GM21717 (cell line): ENCODE measurements at regions not wholly inside any gene's neighbourhood (a gene's known extent, or its start where the extent isn't known, plus 50 kb on each side); places are given as distances from the start of the nearest gene placed in this dataset.
"Not testable (repeated sequence)": the region's sequence is repeated elsewhere in the genome, so short reads cannot be mapped to it uniquely, and the experiment has no call there.

Experiments used
- ATAC-seq: cut with Tn5 transposase; IDR thresholded peaks from one replicate; pipeline ENCODE4 v1.9.1; 2021; ENCODE audit warnings: mild to moderate bottlenecking, moderate library complexity; ENCODE audit not compliant: unreplicated experiment

GRCh38 chr15:38117781-38118180 is 134.9 kb upstream of the SPRED1 start:
- no peak for ATAC-seq

- not testable (repeated sequence) for ATAC-seq
Observed at GRCh38 chr15:38119865-38120264, 132.8 kb upstream of the SPRED1 start.

- no peak for ATAC-seq
Observed at GRCh38 chr15:38127306-38127771, 125.3 kb upstream of the SPRED1 start.

- no peak for ATAC-seq
Observed at GRCh38 chr15:38128341-38128781, 124.3 kb upstream of the SPRED1 start.

- no peak for ATAC-seq
Observed at GRCh38 chr15:38128921-38129320, 123.7 kb upstream of the SPRED1 start.

- ATAC-seq: peak; percentile 79
Observed at GRCh38 chr15:38129531-38130204, 123.0 kb upstream of the SPRED1 start.

- ATAC-seq: peak; percentile 48
Observed at GRCh38 chr15:38130205-38130567, 122.5 kb upstream of the SPRED1 start.

- ATAC-seq: peak; percentile 38
Observed at GRCh38 chr15:38130740-38131498, 121.7 kb upstream of the SPRED1 start.

GRCh38 chr15:38134252-38134651 is 118.4 kb upstream of the SPRED1 start:
- no peak for ATAC-seq

GRCh38 chr15:38142195-38142594 is 110.4 kb upstream of the SPRED1 start:
- ATAC-seq: not testable (repeated sequence)

GRCh38 chr15:38144921-38145320 is 107.7 kb upstream of the SPRED1 start:
- ATAC-seq: no peak

- no peak for ATAC-seq
Observed at GRCh38 chr15:38145651-38146111, 107.0 kb upstream of the SPRED1 start.

- ATAC-seq: no peak
Observed at GRCh38 chr15:38147246-38147645, 105.4 kb upstream of the SPRED1 start.

- ATAC-seq: no peak
Observed at GRCh38 chr15:38148471-38148870, 104.2 kb upstream of the SPRED1 start.

GRCh38 chr15:38149315-38149714 is 103.3 kb upstream of the SPRED1 start:
- ATAC-seq: no peak

GRCh38 chr15:38150148-38150547 is 102.5 kb upstream of the SPRED1 start:
- no peak for ATAC-seq

- no peak for ATAC-seq
Observed at GRCh38 chr15:38150794-38151193, 101.8 kb upstream of the SPRED1 start.

- no peak for ATAC-seq
Observed at GRCh38 chr15:38153781-38154180, 98.9 kb upstream of the SPRED1 start.

- no peak for ATAC-seq
Observed at GRCh38 chr15:38154255-38154654, 98.4 kb upstream of the SPRED1 start.

GRCh38 chr15:38154837-38155236 is 97.8 kb upstream of the SPRED1 start:
- no peak for ATAC-seq

- ATAC-seq: no peak
Observed at GRCh38 chr15:38163658-38164057, 89.0 kb upstream of the SPRED1 start.

GRCh38 chr15:38164061-38164460 is 88.6 kb upstream of the SPRED1 start:
- no peak for ATAC-seq
